Frontal cortex (tissue), 3 donors: ENCODE measurements at regions not wholly inside any gene's neighbourhood (a gene's known extent, or its start where the extent isn't known, plus 50 kb on each side); places are given as distances from the start of the nearest gene placed in this dataset.
"Not testable (repeated sequence)": the region's sequence is repeated elsewhere in the genome, so short reads cannot be mapped to it uniquely, and the experiment has no call there.

Experiments
- DNase-seq, 2 donors: peaks; one replicate each; pipeline ENCODE4 v3.0.0; 2012; ENCODE audit warnings: low spot score in 2 of 2
- FAIRE-seq: peaks from 2 replicates; lab custom pipeline; 2012; peaks lifted over from hg19 to GRCh38; lab: Jason Lieb, UNC
- donor health status: control.
- donor health status: control.
- donor health status: control.

- FAIRE-seq: no peak
- DNase-seq: no peak
Measured at GRCh38 chr7:155942226-155942950, 130.1 kb upstream of the SHH start.

- DNase-seq: no peak
- no peak for FAIRE-seq
Measured at GRCh38 chr7:155941688-155942087, 129.4 kb upstream of the SHH start.

- DNase-seq (no peak), FAIRE-seq (no peak)
Measured at GRCh38 chr7:155939350-155939749, 127.1 kb upstream of the SHH start.

- DNase-seq: no peak
- FAIRE-seq: no peak
Measured at GRCh38 chr7:155938129-155938528, 125.9 kb upstream of the SHH start.

- FAIRE-seq (no peak), DNase-seq (no peak)
Measured at GRCh38 chr7:155935726-155936125, 123.5 kb upstream of the SHH start.

- no peak for FAIRE-seq
Measured at GRCh38 chr7:155935005-155935557, 122.8 kb upstream of the SHH start.

GRCh38 chr7:155932324-155932723 lies 120.1 kb upstream of the SHH start:
- not testable (repeated sequence) for FAIRE-seq, DNase-seq

More at GRCh38 chr7:155935005-155935557, 122.8 kb upstream of the SHH start:
- no peak for DNase-seq

GRCh38 chr7:155931396-155932085 lies 119.3 kb upstream of the SHH start:
- DNase-seq (no peak), FAIRE-seq (no peak)

- DNase-seq: no peak
- FAIRE-seq: no peak
Measured at GRCh38 chr7:155930527-155930926, 118.3 kb upstream of the SHH start.

- FAIRE-seq (no peak), DNase-seq (no peak)
Measured at GRCh38 chr7:155930061-155930460, 117.8 kb upstream of the SHH start.

GRCh38 chr7:155928583-155928982 lies 116.3 kb upstream of the SHH start:
- FAIRE-seq: no peak
- DNase-seq: no peak

GRCh38 chr7:155927905-155928304 lies 115.6 kb upstream of the SHH start:
- DNase-seq: no peak
- no peak for FAIRE-seq

- FAIRE-seq (no peak), DNase-seq (no peak)
Measured at GRCh38 chr7:155925682-155926081, 113.4 kb upstream of the SHH start.

- no peak for FAIRE-seq
- DNase-seq: no peak
Measured at GRCh38 chr7:155922067-155922816, 110.0 kb upstream of the SHH start.

- no peak for FAIRE-seq
Measured at GRCh38 chr7:155921804-155922066, 109.5 kb upstream of the SHH start.

GRCh38 chr7:155921086-155921803 lies 109.0 kb upstream of the SHH start:
- no peak for FAIRE-seq

More at GRCh38 chr7:155921804-155922066, 109.5 kb upstream of the SHH start:
- DNase-seq: no peak

GRCh38 chr7:155920068-155920461 lies 107.8 kb upstream of the SHH start:
- FAIRE-seq (no peak), DNase-seq (no peak)

More at GRCh38 chr7:155921086-155921803, 109.0 kb upstream of the SHH start:
- no peak for DNase-seq

GRCh38 chr7:155919391-155920067 lies 107.3 kb upstream of the SHH start:
- no peak for FAIRE-seq

GRCh38 chr7:155918720-155919390 lies 106.6 kb upstream of the SHH start:
- FAIRE-seq: no peak
- DNase-seq: no peak

More at GRCh38 chr7:155919391-155920067, 107.3 kb upstream of the SHH start:
- no peak for DNase-seq
